HepG2 (cell line): ENCODE measurements at regions not wholly inside any gene's neighbourhood (a gene's known extent, or its start where the extent isn't known, plus 50 kb on each side); places are given as distances from the start of the nearest gene placed in this dataset.

Experiments
- DNMT3B ChIP-seq: conservative IDR thresholded peaks from 2 replicates; pipeline ENCODE4 v1.6.1; 2016; ENCODE audit warnings: missing biosample characterization, control low read depth
- HMG20A ChIP-seq: IDR thresholded peaks from 2 replicates; pipeline ENCODE4 v1.6.1; 2016; ENCODE audit warnings: borderline replicate concordance
- IKZF4 ChIP-seq: sonication (generic); formaldehyde crosslinking; IDR thresholded peaks from 2 replicates; pipeline ENCODE4 v1.5.1; 2020; ENCODE audit warnings: borderline replicate concordance, mild to moderate bottlenecking, low read depth, missing genetic modification reagents; ENCODE audit errors: not compliant biosample characterization
- MIXL1 ChIP-seq: IDR thresholded peaks from 2 replicates; pipeline ENCODE4 v1.6.1; 2016
- MXD3 ChIP-seq: IDR thresholded peaks from 2 replicates; pipeline ENCODE4 v1.6.1; 2016; ENCODE audit warnings: mild to moderate bottlenecking, missing biosample characterization, missing genetic modification reagents
- NFKB2 ChIP-seq: sonication (generic); formaldehyde crosslinking; IDR thresholded peaks from 2 replicates; pipeline ENCODE4 v1.4.0; 2020; ENCODE audit warnings: missing genetic modification reagents, borderline replicate concordance
- RXRA ChIP-seq: sonication (generic); formaldehyde crosslinking; IDR thresholded peaks from 2 replicates; pipeline ENCODE4 v1.5.1; 2020; ENCODE audit warnings: missing genetic modification reagents
- SP140L ChIP-seq: sonication (generic); formaldehyde crosslinking; IDR thresholded peaks from 2 replicates; pipeline ENCODE4 v1.4.0; 2020; ENCODE audit warnings: missing genetic modification reagents, borderline replicate concordance
- TFDP1 ChIP-seq: IDR thresholded peaks from 2 replicates; pipeline ENCODE4 v1.6.1; 2016; ENCODE audit warnings: missing compliant biosample characterization, missing genetic modification reagents, borderline replicate concordance
- ZBTB37 ChIP-seq: sonication (generic); formaldehyde crosslinking; IDR thresholded peaks from 2 replicates; pipeline ENCODE4 v1.4.0; 2020; ENCODE audit warnings: mild to moderate bottlenecking, missing genetic modification reagents
- ZNF205 ChIP-seq: IDR thresholded peaks from 2 replicates; pipeline ENCODE4 v1.6.1; 2018; ENCODE audit warnings: missing biosample characterization, missing genetic modification reagents
- ZNF407 ChIP-seq: sonication (generic); formaldehyde crosslinking; IDR thresholded peaks from one replicate; pipeline ENCODE4 v1.5.1; 2020; ENCODE audit warnings: mild to moderate bottlenecking, missing genetic modification reagents; ENCODE audit errors: not compliant biosample characterization
- ZNF678 ChIP-seq: sonication (generic); formaldehyde crosslinking; IDR thresholded peaks from 2 replicates; pipeline ENCODE4 v1.4.0; 2020; ENCODE audit warnings: mild to moderate bottlenecking, missing genetic modification reagents
- ZZZ3 ChIP-seq: sonication (generic); formaldehyde crosslinking; IDR thresholded peaks from 2 replicates; pipeline ENCODE4 v1.4.0; 2020; ENCODE audit warnings: missing genetic modification reagents, mild to moderate bottlenecking, borderline replicate concordance

- TF ChIP-seq MIXL1 (CRISPR knock-in tag), result no peak
- TF ChIP-seq MXD3 (CRISPR knock-in tag), result no peak
- TF ChIP-seq DNMT3B (CRISPR knock-in tag), result no peak
- no peak for TF ChIP-seq IKZF4
- TF ChIP-seq ZNF205, result no peak
- no peak for TF ChIP-seq ZZZ3 (CRISPR knock-in tag)
- no peak for TF ChIP-seq SP140L
- no peak for TF ChIP-seq ZNF407 (CRISPR knock-in tag)
- no peak for TF ChIP-seq ZNF678 (CRISPR knock-in tag)
- no peak for TF ChIP-seq ZBTB37 (CRISPR knock-in tag)
- TF ChIP-seq TFDP1 (CRISPR knock-in tag), result no peak
- TF ChIP-seq RXRA, result no peak
- TF ChIP-seq HMG20A (CRISPR knock-in tag), result no peak
- no peak for TF ChIP-seq NFKB2 (CRISPR knock-in tag)
- TF ChIP-seq, all 625 proteins: peak for 0
Observed at GRCh38 chr4:79148369-79148768, 177.5 kb downstream of the NAA11 start (continued).
